ENCODE measurements at regions not wholly inside any gene's neighbourhood (a gene's known extent, or its start where the extent isn't known, plus 50 kb on each side); places are given as distances from the start of the nearest gene placed in this dataset.
A peak's percentile ranks its signal among the peaks of the same experiment; 100 is the strongest.
"Not testable (repeated sequence)": the region's sequence is repeated elsewhere in the genome, so short reads cannot be mapped to it uniquely, and the experiment has no call there.

- H3K27me3 ChIP-seq (ENCODE audit: control insufficient read depth, insufficient read depth, low read length); H3K36me3 ChIP-seq (ENCODE audit: control insufficient read depth, insufficient read depth, low read length): not testable (repeated sequence)
Measured at GRCh38 chr12:72931838-72932237, 659.7 kb downstream of the TRHDE start.

DNA sequence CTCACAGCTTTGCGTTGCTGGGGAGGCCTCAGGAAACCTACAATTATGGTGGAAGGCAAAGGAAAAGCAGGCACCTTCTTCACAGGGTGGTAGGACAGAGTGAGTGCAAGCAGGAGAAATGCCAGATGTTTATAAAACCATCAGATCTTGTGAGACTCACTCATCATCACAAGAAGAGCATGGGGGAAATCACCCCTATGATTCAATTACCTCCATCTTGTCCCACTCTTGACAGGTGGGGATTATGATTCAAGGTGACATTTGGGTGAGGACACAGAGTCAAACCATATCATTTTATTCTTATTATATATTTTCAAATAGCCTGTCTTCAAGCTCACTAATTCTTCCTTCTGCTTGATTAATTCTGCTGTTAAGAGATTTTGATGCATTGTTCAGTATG lies 665.3 kb downstream of the TRHDE start:
- Histone ChIP-seq H3K9ac (ENCODE audit: low read length) (no peak overlapping the region), H3K27ac (ENCODE audit: low read depth, low read length) (no peak overlapping the region), H3K27me3 (ENCODE audit: control insufficient read depth, insufficient read depth, low read length) (no peaks in the 10 kb centered on the region), H3K4me1 (ENCODE audit: control insufficient read depth, insufficient read depth, low read length) (no peaks in the 10 kb centered on the region), H3K4me3 (ENCODE audit: low read depth, low read length) (no peak overlapping the region), H3K36me3 (ENCODE audit: control insufficient read depth, insufficient read depth, low read length) (no peaks in the 10 kb centered on the region), H3K9me3 (ENCODE audit: control insufficient read depth, insufficient read depth, low read depth, low read length) (peaks cover 28% of the 10 kb centered on the region)

More at GRCh38 chr12:72931838-72932237, 659.7 kb downstream of the TRHDE start:
- not testable (repeated sequence) for H3K4me3 ChIP-seq (ENCODE audit: low read depth, low read length); H3K27ac ChIP-seq (ENCODE audit: low read depth, low read length); H3K9ac ChIP-seq (ENCODE audit: low read length); H3K4me1 ChIP-seq (ENCODE audit: control insufficient read depth, insufficient read depth, low read length)
- peaks cover 11% of the 10 kb centered on the region for H3K9me3 ChIP-seq (ENCODE audit: control insufficient read depth, insufficient read depth, low read depth, low read length)

DNA sequence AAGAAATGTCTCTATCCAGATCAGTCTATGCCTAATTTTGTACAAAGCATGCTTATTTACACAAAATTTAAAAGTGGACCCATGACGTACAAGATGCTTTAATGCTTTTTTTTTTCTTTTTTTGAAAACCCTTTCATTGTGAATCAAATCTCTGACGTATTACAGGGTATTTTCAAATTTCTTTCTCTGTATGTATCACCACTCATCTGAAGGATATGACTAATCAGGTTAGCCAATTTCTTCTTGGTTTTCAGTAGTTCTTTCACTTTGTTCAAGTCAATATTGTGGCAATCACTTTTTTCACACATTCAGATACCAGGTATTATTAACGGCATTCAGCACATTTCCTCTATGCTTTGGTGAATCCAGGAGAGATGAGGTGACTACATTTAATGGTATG lies 685.3 kb downstream of the TRHDE start:
- H3K36me3 ChIP-seq (ENCODE audit: control insufficient read depth, insufficient read depth, low read length) = no peaks in the 10 kb centered on the region
- H3K9me3 ChIP-seq (ENCODE audit: control insufficient read depth, insufficient read depth, low read depth, low read length) = peaks cover 10% of the 10 kb centered on the region; the same call in 1 of the 2 replicates
- H3K27ac ChIP-seq (ENCODE audit: low read depth, low read length) = no peak overlapping the region
- H3K27me3 ChIP-seq (ENCODE audit: control insufficient read depth, insufficient read depth, low read length) = no peaks in the 10 kb centered on the region
- H3K4me3 ChIP-seq (ENCODE audit: low read depth, low read length) = no peak overlapping the region
- H3K4me1 ChIP-seq (ENCODE audit: control insufficient read depth, insufficient read depth, low read length) = no peaks in the 10 kb centered on the region
- no peak overlapping the region for H3K9ac ChIP-seq (ENCODE audit: low read length)

GRCh38 chr12:72966684-72967083 lies 694.5 kb downstream of the TRHDE start:
- H3K27me3 ChIP-seq (ENCODE audit: control insufficient read depth, insufficient read depth, low read length) = no peaks in the 10 kb centered on the region
- H3K9ac ChIP-seq (ENCODE audit: low read length) = no peak overlapping the region
- no peaks in the 10 kb centered on the region for H3K4me1 ChIP-seq (ENCODE audit: control insufficient read depth, insufficient read depth, low read length)
- H3K36me3 ChIP-seq (ENCODE audit: control insufficient read depth, insufficient read depth, low read length) = no peaks in the 10 kb centered on the region
- H3K27ac ChIP-seq (ENCODE audit: low read depth, low read length) = no peak overlapping the region
- no peak overlapping the region for H3K4me3 ChIP-seq (ENCODE audit: low read depth, low read length)
- H3K9me3 ChIP-seq (ENCODE audit: control insufficient read depth, insufficient read depth, low read depth, low read length) = no peaks in the 10 kb centered on the region

- no peak overlapping the region for H3K4me3 ChIP-seq (ENCODE audit: low read depth, low read length)
- H3K27me3 ChIP-seq (ENCODE audit: control insufficient read depth, insufficient read depth, low read length) = no peaks in the 10 kb centered on the region
- no peak overlapping the region for H3K9ac ChIP-seq (ENCODE audit: low read length)
- H3K27ac ChIP-seq (ENCODE audit: low read depth, low read length) = no peak overlapping the region
- peaks cover 5% of the 10 kb centered on the region; the same call in 1 of the 2 replicates for H3K36me3 ChIP-seq (ENCODE audit: control insufficient read depth, insufficient read depth, low read length)
- peaks cover 19% of the 10 kb centered on the region for H3K9me3 ChIP-seq (ENCODE audit: control insufficient read depth, insufficient read depth, low read depth, low read length)
- no peaks in the 10 kb centered on the region for H3K4me1 ChIP-seq (ENCODE audit: control insufficient read depth, insufficient read depth, low read length)
Measured at GRCh38 chr12:72974954-72975555, 702.9 kb downstream of the TRHDE start.

- no peak overlapping the region for H3K9ac ChIP-seq (ENCODE audit: low read length)
- H3K27me3 ChIP-seq (ENCODE audit: control insufficient read depth, insufficient read depth, low read length) = no peaks in the 10 kb centered on the region
- no peak overlapping the region for H3K27ac ChIP-seq (ENCODE audit: low read depth, low read length)
- no peaks in the 10 kb centered on the region for H3K4me1 ChIP-seq (ENCODE audit: control insufficient read depth, insufficient read depth, low read length)
- peaks cover 5% of the 10 kb centered on the region; the same call in 1 of the 2 replicates for H3K36me3 ChIP-seq (ENCODE audit: control insufficient read depth, insufficient read depth, low read length)
- H3K4me3 ChIP-seq (ENCODE audit: low read depth, low read length) = no peak overlapping the region
- peaks cover 18% of the 10 kb centered on the region for H3K9me3 ChIP-seq (ENCODE audit: control insufficient read depth, insufficient read depth, low read depth, low read length)
Measured at GRCh38 chr12:72978999-72979398, 706.8 kb downstream of the TRHDE start.

DNA sequence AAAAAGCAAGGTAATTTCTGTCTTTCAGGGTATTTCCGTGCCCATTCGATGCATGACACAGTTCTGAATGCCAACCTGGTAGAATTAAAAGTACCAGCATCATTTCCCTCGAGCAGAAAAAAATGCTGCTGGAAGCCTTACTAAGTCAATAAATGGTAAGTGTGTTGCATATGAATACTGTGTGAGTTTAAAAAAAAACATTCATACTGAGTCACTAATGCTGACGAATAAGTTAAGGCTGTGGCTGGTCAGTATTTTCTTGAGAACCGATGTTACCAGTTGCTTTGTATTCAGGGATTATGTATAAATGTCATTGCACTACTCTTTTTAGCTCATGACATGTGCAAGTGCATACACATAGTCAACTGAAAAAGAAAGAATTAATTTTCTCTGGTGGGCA lies 710.2 kb downstream of the TRHDE start:
- Histone ChIP-seq H3K27ac (ENCODE audit: low read depth, low read length) (no peak overlapping the region), H3K4me1 (ENCODE audit: control insufficient read depth, insufficient read depth, low read length) (no peaks in the 10 kb centered on the region), H3K9me3 (ENCODE audit: control insufficient read depth, insufficient read depth, low read depth, low read length) (no peaks in the 10 kb centered on the region), H3K36me3 (ENCODE audit: control insufficient read depth, insufficient read depth, low read length) (no peaks in the 10 kb centered on the region), H3K27me3 (ENCODE audit: control insufficient read depth, insufficient read depth, low read length) (no peaks in the 10 kb centered on the region), H3K9ac (ENCODE audit: low read length) (no peak overlapping the region), H3K4me3 (ENCODE audit: low read depth, low read length) (no peak overlapping the region)

- no peaks in the 10 kb centered on the region for H3K36me3 ChIP-seq (ENCODE audit: control insufficient read depth, insufficient read depth, low read length)
- H3K9ac ChIP-seq (ENCODE audit: low read length) = no peak overlapping the region
- no peaks in the 10 kb centered on the region for H3K9me3 ChIP-seq (ENCODE audit: control insufficient read depth, insufficient read depth, low read depth, low read length)
- no peaks in the 10 kb centered on the region for H3K27me3 ChIP-seq (ENCODE audit: control insufficient read depth, insufficient read depth, low read length)
- H3K4me1 ChIP-seq (ENCODE audit: control insufficient read depth, insufficient read depth, low read length) = no peaks in the 10 kb centered on the region
- H3K27ac ChIP-seq (ENCODE audit: low read depth, low read length) = no peak overlapping the region
- no peak overlapping the region for H3K4me3 ChIP-seq (ENCODE audit: low read depth, low read length)
Measured at GRCh38 chr12:72986963-72987362, 714.8 kb downstream of the TRHDE start.

- no peaks in the 10 kb centered on the region for H3K27me3 ChIP-seq (ENCODE audit: control insufficient read depth, insufficient read depth, low read length)
- no peaks in the 10 kb centered on the region for H3K9me3 ChIP-seq (ENCODE audit: control insufficient read depth, insufficient read depth, low read depth, low read length)
- peak overlapping the region; percentile 19; the same call in 1 of the 2 replicates for H3K27ac ChIP-seq (ENCODE audit: low read depth, low read length)
- H3K36me3 ChIP-seq (ENCODE audit: control insufficient read depth, insufficient read depth, low read length) = no peaks in the 10 kb centered on the region
- no peak overlapping the region for H3K9ac ChIP-seq (ENCODE audit: low read length)
- no peaks in the 10 kb centered on the region for H3K4me1 ChIP-seq (ENCODE audit: control insufficient read depth, insufficient read depth, low read length)
- H3K4me3 ChIP-seq (ENCODE audit: low read depth, low read length) = no peak overlapping the region
Measured at GRCh38 chr12:72989458-72989947, 717.3 kb downstream of the TRHDE start.

DNA sequence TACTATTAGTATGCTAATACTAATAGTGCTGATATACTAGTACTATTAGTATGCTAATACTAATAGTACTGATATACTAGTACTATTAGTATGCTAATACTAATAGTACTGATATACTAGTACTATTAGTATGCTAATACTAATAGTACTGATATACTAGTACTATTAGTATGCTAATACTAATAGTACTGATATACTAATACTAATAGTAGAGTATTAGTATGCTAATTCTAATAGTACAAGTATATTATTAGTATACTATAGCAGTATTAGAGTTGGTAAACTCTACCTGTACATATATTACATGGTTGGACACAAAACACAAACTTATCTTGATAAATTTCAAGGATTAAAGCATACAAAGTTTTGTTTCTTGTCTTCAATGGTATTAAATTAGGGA lies 722.9 kb downstream of the TRHDE start:
- H3K4me1 ChIP-seq (ENCODE audit: control insufficient read depth, insufficient read depth, low read length); H3K4me3 ChIP-seq (ENCODE audit: low read depth, low read length); H3K27me3 ChIP-seq (ENCODE audit: control insufficient read depth, insufficient read depth, low read length); H3K36me3 ChIP-seq (ENCODE audit: control insufficient read depth, insufficient read depth, low read length); H3K27ac ChIP-seq (ENCODE audit: low read depth, low read length); H3K9ac ChIP-seq (ENCODE audit: low read length); H3K9me3 ChIP-seq (ENCODE audit: control insufficient read depth, insufficient read depth, low read depth, low read length): not testable (repeated sequence)

DNA sequence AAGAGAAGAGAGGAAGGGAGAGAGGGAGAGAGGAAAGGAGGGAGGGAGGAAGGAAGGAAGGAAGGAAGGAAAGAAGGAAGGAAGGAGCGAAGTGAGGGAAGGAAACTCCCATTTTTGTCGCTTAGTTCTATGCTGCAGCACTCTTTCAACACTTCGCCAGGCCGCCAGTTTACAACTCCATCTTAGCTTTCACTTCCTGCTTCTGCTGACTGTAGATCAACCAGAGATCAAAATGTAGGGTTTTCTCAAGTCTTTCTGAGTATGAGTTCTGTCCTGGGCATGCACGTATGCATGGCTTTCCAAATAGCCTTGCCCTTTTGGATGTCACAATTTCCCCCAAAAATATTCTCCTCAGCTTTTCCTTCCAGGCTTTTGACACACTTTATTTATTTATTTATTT lies 723.4 kb downstream of the TRHDE start:
- peaks cover 1% of the 10 kb centered on the region; the same call in 1 of the 2 replicates for H3K36me3 ChIP-seq (ENCODE audit: control insufficient read depth, insufficient read depth, low read length)
- no peak overlapping the region for H3K4me3 ChIP-seq (ENCODE audit: low read depth, low read length)
- H3K4me1 ChIP-seq (ENCODE audit: control insufficient read depth, insufficient read depth, low read length) = peaks cover 3% of the 10 kb centered on the region; the same call in 1 of the 2 replicates
- no peaks in the 10 kb centered on the region for H3K27me3 ChIP-seq (ENCODE audit: control insufficient read depth, insufficient read depth, low read length)
- no peak overlapping the region for H3K9ac ChIP-seq (ENCODE audit: low read length)
- no peak overlapping the region for H3K27ac ChIP-seq (ENCODE audit: low read depth, low read length)
- H3K9me3 ChIP-seq (ENCODE audit: control insufficient read depth, insufficient read depth, low read depth, low read length) = peaks cover 4% of the 10 kb centered on the region; the same call in 1 of the 2 replicates

All from HUES6 (cell line).